ENCODE measurements at regions not wholly inside any gene's neighbourhood (a gene's known extent, or its start where the extent isn't known, plus 50 kb on each side); places are given as distances from the start of the nearest gene placed in this dataset.

DNA sequence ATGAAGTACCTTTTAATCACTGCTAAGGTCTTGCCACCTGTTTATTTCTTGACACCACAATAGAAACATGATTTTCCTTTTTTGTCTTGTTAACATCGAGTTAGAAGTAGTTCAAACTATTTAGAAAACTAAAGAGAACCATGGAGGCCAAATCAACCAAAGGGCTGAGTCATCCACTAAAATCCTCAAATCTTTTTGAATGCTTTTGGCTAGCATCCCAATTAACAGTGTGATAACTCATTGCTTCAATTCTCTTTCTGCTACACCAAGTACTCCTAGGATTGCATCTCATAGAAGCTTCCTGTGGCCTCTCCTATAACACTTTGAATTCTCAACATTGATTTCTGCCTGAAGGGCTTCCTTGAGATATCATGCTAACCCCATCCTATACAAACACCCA, 159.9 kb upstream of the MMADHC start:
- TF ChIP-seq, protein P1, sequence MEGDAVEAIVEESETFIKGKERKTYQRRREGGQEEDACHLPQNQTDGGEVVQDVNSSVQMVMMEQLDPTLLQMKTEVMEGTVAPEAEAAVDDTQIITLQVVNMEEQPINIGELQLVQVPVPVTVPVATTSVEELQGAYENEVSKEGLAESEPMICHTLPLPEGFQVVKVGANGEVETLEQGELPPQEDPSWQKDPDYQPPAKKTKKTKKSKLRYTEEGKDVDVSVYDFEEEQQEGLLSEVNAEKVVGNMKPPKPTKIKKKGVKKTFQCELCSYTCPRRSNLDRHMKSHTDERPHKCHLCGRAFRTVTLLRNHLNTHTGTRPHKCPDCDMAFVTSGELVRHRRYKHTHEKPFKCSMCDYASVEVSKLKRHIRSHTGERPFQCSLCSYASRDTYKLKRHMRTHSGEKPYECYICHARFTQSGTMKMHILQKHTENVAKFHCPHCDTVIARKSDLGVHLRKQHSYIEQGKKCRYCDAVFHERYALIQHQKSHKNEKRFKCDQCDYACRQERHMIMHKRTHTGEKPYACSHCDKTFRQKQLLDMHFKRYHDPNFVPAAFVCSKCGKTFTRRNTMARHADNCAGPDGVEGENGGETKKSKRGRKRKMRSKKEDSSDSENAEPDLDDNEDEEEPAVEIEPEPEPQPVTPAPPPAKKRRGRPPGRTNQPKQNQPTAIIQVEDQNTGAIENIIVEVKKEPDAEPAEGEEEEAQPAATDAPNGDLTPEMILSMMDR (IDR thresholded peaks at IDR 0.05), result no peak
- TF ChIP-seq, protein P2, sequence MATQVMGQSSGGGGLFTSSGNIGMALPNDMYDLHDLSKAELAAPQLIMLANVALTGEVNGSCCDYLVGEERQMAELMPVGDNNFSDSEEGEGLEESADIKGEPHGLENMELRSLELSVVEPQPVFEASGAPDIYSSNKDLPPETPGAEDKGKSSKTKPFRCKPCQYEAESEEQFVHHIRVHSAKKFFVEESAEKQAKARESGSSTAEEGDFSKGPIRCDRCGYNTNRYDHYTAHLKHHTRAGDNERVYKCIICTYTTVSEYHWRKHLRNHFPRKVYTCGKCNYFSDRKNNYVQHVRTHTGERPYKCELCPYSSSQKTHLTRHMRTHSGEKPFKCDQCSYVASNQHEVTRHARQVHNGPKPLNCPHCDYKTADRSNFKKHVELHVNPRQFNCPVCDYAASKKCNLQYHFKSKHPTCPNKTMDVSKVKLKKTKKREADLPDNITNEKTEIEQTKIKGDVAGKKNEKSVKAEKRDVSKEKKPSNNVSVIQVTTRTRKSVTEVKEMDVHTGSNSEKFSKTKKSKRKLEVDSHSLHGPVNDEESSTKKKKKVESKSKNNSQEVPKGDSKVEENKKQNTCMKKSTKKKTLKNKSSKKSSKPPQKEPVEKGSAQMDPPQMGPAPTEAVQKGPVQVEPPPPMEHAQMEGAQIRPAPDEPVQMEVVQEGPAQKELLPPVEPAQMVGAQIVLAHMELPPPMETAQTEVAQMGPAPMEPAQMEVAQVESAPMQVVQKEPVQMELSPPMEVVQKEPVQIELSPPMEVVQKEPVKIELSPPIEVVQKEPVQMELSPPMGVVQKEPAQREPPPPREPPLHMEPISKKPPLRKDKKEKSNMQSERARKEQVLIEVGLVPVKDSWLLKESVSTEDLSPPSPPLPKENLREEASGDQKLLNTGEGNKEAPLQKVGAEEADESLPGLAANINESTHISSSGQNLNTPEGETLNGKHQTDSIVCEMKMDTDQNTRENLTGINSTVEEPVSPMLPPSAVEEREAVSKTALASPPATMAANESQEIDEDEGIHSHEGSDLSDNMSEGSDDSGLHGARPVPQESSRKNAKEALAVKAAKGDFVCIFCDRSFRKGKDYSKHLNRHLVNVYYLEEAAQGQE (IDR thresholded peaks at IDR 0.05; ENCODE audit: insufficient read depth in 1 of 2, low read depth in 2 of 2, low read length in 1 of 2), result no peak
- TF ChIP-seq POLR2AphosphoS5 (IDR thresholded peaks at IDR 0.05; ENCODE audit: low read depth, low read length) (no peak), SIN3A (IDR thresholded peaks at IDR 0.05; ENCODE audit: borderline replicate concordance, insufficient read depth, low read depth, low read length) (no peak)
